ENCODE measurements at regions not wholly inside any gene's neighbourhood (a gene's known extent, or its start where the extent isn't known, plus 50 kb on each side); places are given as distances from the start of the nearest gene placed in this dataset.

- no peak overlapping the region for H3K27ac Mint-ChIP-seq
- no peaks in the 10 kb centered on the region for H3K9me3 Mint-ChIP-seq
- H3K4me1 Mint-ChIP-seq (ENCODE audit: low read depth): no peaks in the 10 kb centered on the region
- ATAC-seq (no peak), DNase-seq (no peak)
- POLR2A ChIA-PET: no interaction called here
- CTCF ChIA-PET: no interaction called here
- H3K36me3 Mint-ChIP-seq (ENCODE audit: low read depth): no peaks in the 10 kb centered on the region
- TF ChIP-seq CTCF (IDR thresholded peaks at IDR 0.05): no peak
- peaks cover 4% of the 10 kb centered on the region for H3K27me3 Mint-ChIP-seq
- intact Hi-C loops (cut with micrococcal nuclease): no loop called here
- no peak overlapping the region for H3K4me3 Mint-ChIP-seq
Measured at GRCh38 chr20:40512994-40513393, 176.0 kb downstream of the MAFB start.

- TF ChIP-seq CTCF (IDR thresholded peaks at IDR 0.05): no peak
- POLR2A ChIA-PET: no interaction called here
Measured at GRCh38 chr20:40512591-40512990, 176.4 kb downstream of the MAFB start.

GRCh38 chr20:40511478-40511877, 177.6 kb downstream of the MAFB start:
- H3K27ac Mint-ChIP-seq: no peak overlapping the region
- H3K4me1 Mint-ChIP-seq (ENCODE audit: low read depth): no peaks in the 10 kb centered on the region
- POLR2A ChIA-PET: no interaction called here
- H3K9me3 Mint-ChIP-seq: no peaks in the 10 kb centered on the region
- intact Hi-C loops (cut with micrococcal nuclease): no loop called here
- ATAC-seq: no peak
- CTCF ChIA-PET: no interaction called here
- H3K4me3 Mint-ChIP-seq: no peak overlapping the region
- TF ChIP-seq CTCF (IDR thresholded peaks at IDR 0.05): no peak
- DNase-seq: no peak
- peaks cover 2% of the 10 kb centered on the region for H3K27me3 Mint-ChIP-seq
- H3K36me3 Mint-ChIP-seq (ENCODE audit: low read depth): no peaks in the 10 kb centered on the region

More at GRCh38 chr20:40512591-40512990, 176.4 kb downstream of the MAFB start:
- H3K27me3 Mint-ChIP-seq: peaks cover 5% of the 10 kb centered on the region
- H3K4me3 Mint-ChIP-seq: no peak overlapping the region
- no peak for ATAC-seq
- no peak overlapping the region for H3K27ac Mint-ChIP-seq
- no peaks in the 10 kb centered on the region for H3K4me1 Mint-ChIP-seq (ENCODE audit: low read depth)
- intact Hi-C loops (cut with micrococcal nuclease): no loop called here
- H3K36me3 Mint-ChIP-seq (ENCODE audit: low read depth): no peaks in the 10 kb centered on the region
- DNase-seq: no peak
- CTCF ChIA-PET: no interaction called here
- no peaks in the 10 kb centered on the region for H3K9me3 Mint-ChIP-seq

GRCh38 chr20:40510622-40511021, 178.4 kb downstream of the MAFB start:
- DNase-seq: no peak
- H3K4me3 Mint-ChIP-seq: no peak overlapping the region
- no peak for TF ChIP-seq CTCF (IDR thresholded peaks at IDR 0.05)
- ATAC-seq: no peak
- intact Hi-C loops (cut with micrococcal nuclease): no loop called here
- H3K9me3 Mint-ChIP-seq: no peaks in the 10 kb centered on the region
- no peak overlapping the region for H3K27ac Mint-ChIP-seq
- ChIA-PET POLR2A (no interaction called here), CTCF (no interaction called here)
- H3K4me1 Mint-ChIP-seq (ENCODE audit: low read depth): no peaks in the 10 kb centered on the region
- peaks cover 2% of the 10 kb centered on the region for H3K27me3 Mint-ChIP-seq
- H3K36me3 Mint-ChIP-seq (ENCODE audit: low read depth): no peaks in the 10 kb centered on the region

- Mint-ChIP-seq H3K9me3 (no peaks in the 10 kb centered on the region), H3K36me3 (ENCODE audit: low read depth) (no peaks in the 10 kb centered on the region), H3K4me3 (no peak overlapping the region), H3K4me1 (ENCODE audit: low read depth) (no peaks in the 10 kb centered on the region), H3K27ac (no peak overlapping the region), H3K27me3 (peaks cover 2% of the 10 kb centered on the region)
- ChIA-PET POLR2A (no interaction called here), CTCF (no interaction called here)
- ATAC-seq (no peak), DNase-seq (no peak)
- TF ChIP-seq CTCF (IDR thresholded peaks at IDR 0.05): no peak
- intact Hi-C loops (cut with micrococcal nuclease): no loop called here
Measured at GRCh38 chr20:40508821-40509220, 180.2 kb downstream of the MAFB start.

Data from activated CD8-positive, alpha-beta T cell treated with anti-CD3 and anti-CD28 coated beads for 36 hours (primary cell).